HFFc6 (cell line): ENCODE measurements at regions not wholly inside any gene's neighbourhood (a gene's known extent, or its start where the extent isn't known, plus 50 kb on each side); places are given as distances from the start of the nearest gene placed in this dataset.

Source experiments
- DNase-seq: peaks from one replicate; pipeline ENCODE4 v3.0.0-alpha.2; 2018
- H3K27ac Mint-ChIP-seq: 2 replicates; pipeline ENCODE4 v1.8.0; 2020; ENCODE audit warnings: mild to moderate bottlenecking, mixed read lengths
- H3K27me3 Mint-ChIP-seq: 2 replicates; pipeline ENCODE4 v1.8.0; 2021; ENCODE audit warnings: mild to moderate bottlenecking, moderate library complexity, mixed read lengths; ENCODE audit not compliant: insufficient read depth
- H3K36me3 Mint-ChIP-seq: 2 replicates; pipeline ENCODE4 v1.8.0; 2021; ENCODE audit warnings: low read depth, mixed read lengths
- H3K4me1 Mint-ChIP-seq: 2 replicates; pipeline ENCODE4 v1.8.0; 2020; ENCODE audit warnings: low read depth, mixed read lengths
- H3K4me3 Mint-ChIP-seq: 2 replicates; pipeline ENCODE4 v1.8.0; 2020; ENCODE audit warnings: mild to moderate bottlenecking, moderate library complexity, mixed read lengths
- H3K9me3 Mint-ChIP-seq: 2 replicates; pipeline ENCODE4 v1.8.0; 2020; ENCODE audit warnings: mild to moderate bottlenecking, mixed read lengths
- CTCF ChIP-seq: fragments of 200-600 bp; sonication (generic); IDR thresholded peaks from 2 replicates; pipeline ENCODE4 v1.5.0; 2021; ENCODE audit warnings: antibody characterized with exemption, mild to moderate bottlenecking

GRCh38 chr14:84203896-84204295, 1326.0 kb upstream of the FLRT2 start:
- peaks cover 1% of the 10 kb centered on the region; the same call in 1 of the 2 replicates for H3K27me3 Mint-ChIP-seq
- no peak for DNase-seq
- no peak overlapping the region for H3K4me3 Mint-ChIP-seq
- TF ChIP-seq CTCF: no peak
- no peak overlapping the region for H3K27ac Mint-ChIP-seq
- no peaks in the 10 kb centered on the region for H3K4me1 Mint-ChIP-seq
- H3K9me3 Mint-ChIP-seq: peaks cover 35% of the 10 kb centered on the region
- H3K36me3 Mint-ChIP-seq: peaks cover 1% of the 10 kb centered on the region; the same call in 1 of the 2 replicates

GRCh38 chr14:84208451-84208850, 1321.5 kb upstream of the FLRT2 start:
- Mint-ChIP-seq H3K27ac (no peak overlapping the region), H3K9me3 (peaks cover 39% of the 10 kb centered on the region), H3K4me3 (no peak overlapping the region), H3K27me3 (no peaks in the 10 kb centered on the region; the same call in 1 of the 2 replicates), H3K4me1 (no peaks in the 10 kb centered on the region), H3K36me3 (peaks cover 5% of the 10 kb centered on the region; the same call in 1 of the 2 replicates)
- no peak for TF ChIP-seq CTCF
- no peak for DNase-seq

GRCh38 chr14:84209031-84209430, 1320.9 kb upstream of the FLRT2 start:
- DNase-seq: no peak

GRCh38 chr14:84217066-84217465, 1312.9 kb upstream of the FLRT2 start:
- DNase-seq: no peak
- Mint-ChIP-seq H3K27me3 (no peaks in the 10 kb centered on the region), H3K4me1 (no peaks in the 10 kb centered on the region), H3K4me3 (no peak overlapping the region), H3K9me3 (peaks cover 34% of the 10 kb centered on the region), H3K36me3 (no peaks in the 10 kb centered on the region), H3K27ac (no peak overlapping the region)
- TF ChIP-seq CTCF: no peak

More at GRCh38 chr14:84209031-84209430, 1320.9 kb upstream of the FLRT2 start:
- Mint-ChIP-seq H3K4me1 (no peaks in the 10 kb centered on the region), H3K27me3 (no peaks in the 10 kb centered on the region; the same call in 1 of the 2 replicates), H3K36me3 (peaks cover 5% of the 10 kb centered on the region; the same call in 1 of the 2 replicates), H3K4me3 (no peak overlapping the region), H3K27ac (no peak overlapping the region), H3K9me3 (peaks cover 40% of the 10 kb centered on the region)
- TF ChIP-seq CTCF: no peak

GRCh38 chr14:84225268-84225667, 1304.7 kb upstream of the FLRT2 start:
- no peak overlapping the region for H3K4me3 Mint-ChIP-seq
- H3K27ac Mint-ChIP-seq: no peak overlapping the region
- peaks cover 18% of the 10 kb centered on the region for H3K9me3 Mint-ChIP-seq
- no peaks in the 10 kb centered on the region for H3K27me3 Mint-ChIP-seq
- no peak for TF ChIP-seq CTCF
- no peak for DNase-seq
- H3K4me1 Mint-ChIP-seq: no peaks in the 10 kb centered on the region
- no peaks in the 10 kb centered on the region for H3K36me3 Mint-ChIP-seq

DNA sequence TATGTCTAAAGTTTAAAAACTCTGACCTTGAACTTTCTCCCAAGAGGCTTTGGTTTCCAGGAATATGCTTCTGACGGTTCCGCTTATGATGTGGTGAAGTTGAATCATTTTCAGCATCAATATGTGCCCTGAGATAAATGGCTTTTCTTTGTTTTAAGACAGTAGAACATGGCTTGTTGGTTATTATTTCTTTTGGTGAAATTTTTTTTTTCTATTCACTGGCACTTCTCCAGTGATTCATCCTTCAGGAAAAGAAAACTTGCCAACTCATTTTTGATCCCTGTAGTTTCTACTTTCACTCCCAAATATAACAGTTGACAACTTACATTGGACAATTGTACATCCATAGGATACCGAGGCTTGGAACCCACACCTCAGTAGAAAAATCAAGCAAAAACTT, 1301.2 kb upstream of the FLRT2 start:
- TF ChIP-seq CTCF: no peak
- Mint-ChIP-seq H3K27me3 (no peaks in the 10 kb centered on the region), H3K4me1 (no peaks in the 10 kb centered on the region), H3K4me3 (no peak overlapping the region), H3K9me3 (peaks cover 14% of the 10 kb centered on the region), H3K36me3 (no peaks in the 10 kb centered on the region), H3K27ac (no peak overlapping the region)
- no peak for DNase-seq
